ENCODE measurements at regions not wholly inside any gene's neighbourhood (a gene's known extent, or its start where the extent isn't known, plus 50 kb on each side); places are given as distances from the start of the nearest gene placed in this dataset.

GRCh38 chr1:232421143-232421796, 208.7 kb downstream of the SIPA1L2 start:
- TF ChIP-seq POLR2A (IDR thresholded peaks at IDR 0.05) (no peak), CTCF (IDR thresholded peaks at IDR 0.05) (no peak)
